ENCODE measurements at regions not wholly inside any gene's neighbourhood (a gene's known extent, or its start where the extent isn't known, plus 50 kb on each side); places are given as distances from the start of the nearest gene placed in this dataset.

- Histone ChIP-seq H3K4me3 (no peak overlapping the region), H3K4me1 (no peaks in the 10 kb centered on the region), H3K9me3 (no peaks in the 10 kb centered on the region), H3K36me3 (no peaks in the 10 kb centered on the region), H3K27ac (no peak overlapping the region), H3K27me3 (no peaks in the 10 kb centered on the region)
- no peak for TF ChIP-seq CTCF (IDR thresholded peaks at IDR 0.05)
- TF ChIP-seq POLR2A (IDR thresholded peaks at IDR 0.05): no peak
- DNase-seq: no peak
These were observed 289.4 kb downstream of the KCNS3 start for GRCh38 chr2:18167871-18168270.

DNA sequence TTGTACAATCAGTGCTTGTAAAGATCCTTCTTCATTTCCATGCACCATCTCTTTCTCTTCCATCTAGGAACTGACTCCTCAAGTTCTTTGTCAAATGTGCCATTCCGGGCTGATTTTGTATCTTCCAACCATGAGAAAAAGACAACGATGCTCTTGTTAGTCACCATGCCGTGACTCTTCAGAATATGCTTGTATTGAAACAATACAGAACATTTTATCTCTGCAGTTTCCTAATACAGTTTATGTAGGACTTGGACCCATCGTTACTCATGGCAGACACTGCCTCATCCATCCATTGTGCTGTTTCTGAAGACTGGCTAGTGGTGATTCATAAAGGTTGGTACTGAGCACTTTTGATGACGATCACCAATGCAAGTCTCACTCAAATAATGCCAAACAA, 283.2 kb downstream of the KCNS3 start:
- H3K4me1 ChIP-seq: no peaks in the 10 kb centered on the region
- no peak overlapping the region for H3K27ac ChIP-seq
- no peak for TF ChIP-seq CTCF (IDR thresholded peaks at IDR 0.05)
- TF ChIP-seq POLR2A (IDR thresholded peaks at IDR 0.05): no peak
- H3K9me3 ChIP-seq: no peaks in the 10 kb centered on the region
- no peak overlapping the region for H3K4me3 ChIP-seq
- no peaks in the 10 kb centered on the region for H3K36me3 ChIP-seq
- no peak for DNase-seq
- no peaks in the 10 kb centered on the region for H3K27me3 ChIP-seq

DNA sequence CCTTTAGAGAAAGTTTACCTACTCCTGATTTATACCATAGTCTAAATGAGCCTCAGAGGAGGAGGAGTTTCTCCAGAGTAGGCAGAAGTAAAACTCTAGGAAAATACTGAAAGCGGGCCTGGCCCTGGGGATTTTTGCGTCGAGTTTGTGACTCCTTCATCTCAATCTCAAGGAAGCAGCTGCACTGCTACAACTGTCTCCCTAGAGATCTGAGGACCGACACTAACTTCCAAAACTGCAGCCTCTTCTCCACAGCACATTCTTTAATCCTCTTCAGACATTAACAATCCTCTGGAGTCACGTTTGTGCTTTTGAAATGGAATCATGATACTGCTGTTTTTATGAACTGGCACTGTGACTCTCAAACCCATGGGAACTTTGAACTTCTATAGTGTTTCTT, 281.4 kb downstream of the KCNS3 start:
- no peaks in the 10 kb centered on the region for H3K27me3 ChIP-seq
- no peaks in the 10 kb centered on the region for H3K9me3 ChIP-seq
- no peak overlapping the region for H3K4me3 ChIP-seq
- no peaks in the 10 kb centered on the region for H3K36me3 ChIP-seq
- no peaks in the 10 kb centered on the region for H3K4me1 ChIP-seq
- DNase-seq: no peak
- no peak overlapping the region for H3K27ac ChIP-seq
- TF ChIP-seq POLR2A (IDR thresholded peaks at IDR 0.05) (no peak), CTCF (IDR thresholded peaks at IDR 0.05) (no peak)

DNA sequence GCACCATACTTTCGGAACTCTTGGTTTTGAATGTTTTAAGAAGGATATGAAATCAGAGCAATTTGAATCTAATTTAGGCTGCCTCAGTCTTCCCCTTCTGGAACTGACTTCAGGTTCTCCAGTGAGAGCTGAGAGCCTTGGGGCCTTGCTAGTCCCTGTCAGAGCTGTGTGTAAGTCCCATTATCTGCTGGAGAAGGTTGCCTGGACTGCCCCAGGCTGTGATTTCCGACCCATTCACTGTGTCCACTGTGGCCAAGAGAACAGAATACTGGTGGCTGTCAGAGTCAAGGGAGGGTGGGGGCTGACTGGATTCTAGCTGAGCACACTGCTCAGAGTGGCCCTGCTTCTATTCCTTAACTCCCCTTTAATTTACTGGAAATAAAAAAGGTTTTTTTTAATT, 278.0 kb downstream of the KCNS3 start:
- no peaks in the 10 kb centered on the region for H3K36me3 ChIP-seq
- no peak for DNase-seq
- H3K27me3 ChIP-seq: no peaks in the 10 kb centered on the region
- H3K27ac ChIP-seq: no peak overlapping the region
- H3K9me3 ChIP-seq: no peaks in the 10 kb centered on the region
- no peaks in the 10 kb centered on the region for H3K4me1 ChIP-seq
- TF ChIP-seq POLR2A (IDR thresholded peaks at IDR 0.05) (no peak), CTCF (IDR thresholded peaks at IDR 0.05) (no peak)
- H3K4me3 ChIP-seq: no peak overlapping the region

- no peaks in the 10 kb centered on the region for H3K27me3 ChIP-seq
- TF ChIP-seq POLR2A (IDR thresholded peaks at IDR 0.05): no peak
- no peak overlapping the region for H3K4me3 ChIP-seq
- no peaks in the 10 kb centered on the region for H3K9me3 ChIP-seq
- H3K4me1 ChIP-seq: no peaks in the 10 kb centered on the region
- H3K36me3 ChIP-seq: no peaks in the 10 kb centered on the region
- no peak overlapping the region for H3K27ac ChIP-seq
- DNase-seq: no peak
These were observed 277.5 kb downstream of the KCNS3 start for GRCh38 chr2:18156002-18156401.

- H3K27me3 ChIP-seq: no peaks in the 10 kb centered on the region
- H3K4me3 ChIP-seq: no peak overlapping the region
- H3K36me3 ChIP-seq: no peaks in the 10 kb centered on the region
- H3K27ac ChIP-seq: no peak overlapping the region
- H3K9me3 ChIP-seq: no peaks in the 10 kb centered on the region
- DNase-seq: no peak
- TF ChIP-seq POLR2A (IDR thresholded peaks at IDR 0.05): no peak
- no peak for TF ChIP-seq CTCF (IDR thresholded peaks at IDR 0.05)
- H3K4me1 ChIP-seq: no peaks in the 10 kb centered on the region
These were observed 276.3 kb downstream of the KCNS3 start for GRCh38 chr2:18154812-18155211.
